GM12865 (cell line): ENCODE measurements at regions not wholly inside any gene's neighbourhood (a gene's known extent, or its start where the extent isn't known, plus 50 kb on each side); places are given as distances from the start of the nearest gene placed in this dataset.

Experiments
- DNase-seq: peaks from one replicate; pipeline ENCODE4 v3.0.0; 2010; ENCODE audit warnings: low read depth
- H3K4me3 ChIP-seq: 2 replicates; pipeline ENCODE4 v1.5.1; 2011; ENCODE audit warnings: mild to moderate bottlenecking, low read depth, low read length, control low read depth
- CTCF ChIP-seq: IDR thresholded peaks from 2 replicates; pipeline ENCODE4 v1.5.1; 2011; ENCODE audit warnings: low read length, control low read depth, low read depth, inconsistent platforms; ENCODE audit not compliant: insufficient read depth; ENCODE audit errors: missing control alignments

GRCh38 chr5:58046371-58046770 is 413.5 kb downstream of the PLK2 start:
- TF ChIP-seq CTCF, result no peak
- no peak overlapping the region for H3K4me3 ChIP-seq
- DNase-seq, result no peak

GRCh38 chr5:58044166-58044565 is 415.7 kb downstream of the PLK2 start:
- no peak overlapping the region for H3K4me3 ChIP-seq
- DNase-seq, result no peak
- TF ChIP-seq CTCF, result no peak

DNA sequence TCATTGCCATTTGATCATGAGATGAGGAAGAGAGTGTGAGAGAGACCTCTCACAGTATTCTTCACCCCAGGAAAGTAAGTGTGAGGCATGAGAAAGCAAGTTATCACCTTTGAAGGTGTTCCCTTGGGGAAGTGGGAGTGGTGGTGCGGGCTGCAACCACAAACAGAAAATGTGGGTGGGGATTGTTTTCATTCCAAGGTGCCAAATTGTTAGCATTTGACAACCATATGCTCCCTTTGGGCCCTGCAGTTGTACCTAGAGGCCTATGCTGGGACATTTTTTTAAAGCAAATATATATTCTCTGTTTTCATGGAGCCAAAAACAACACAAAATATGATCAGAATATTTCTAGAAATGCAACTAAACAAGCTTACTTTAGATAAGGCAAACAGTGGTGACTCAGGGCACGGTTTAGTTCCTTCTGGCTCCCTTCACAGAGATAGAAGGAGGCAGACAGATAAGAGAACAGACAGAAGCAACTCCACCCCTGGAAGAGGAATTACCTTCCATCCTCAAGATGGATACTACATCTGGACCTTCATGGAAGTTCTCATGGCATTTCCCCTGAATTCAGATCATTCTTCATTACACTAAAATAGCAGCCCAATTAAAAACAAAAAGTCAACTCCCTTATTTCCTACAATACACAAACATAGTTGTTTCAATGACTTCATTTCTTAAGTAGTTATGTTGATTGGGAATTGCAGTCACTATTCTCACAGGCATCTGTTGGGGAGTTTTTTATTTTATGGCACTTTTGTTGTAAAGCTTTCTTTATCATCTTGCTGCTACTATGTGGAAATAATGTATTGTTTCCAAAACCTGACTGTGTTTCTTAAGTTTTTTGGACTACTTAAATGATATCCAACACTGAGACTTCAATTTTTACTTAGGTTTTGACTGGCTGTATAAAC is 416.6 kb downstream of the PLK2 start:
- no peak for TF ChIP-seq CTCF
- no peak for DNase-seq
- H3K4me3 ChIP-seq, result no peak overlapping the region

DNA sequence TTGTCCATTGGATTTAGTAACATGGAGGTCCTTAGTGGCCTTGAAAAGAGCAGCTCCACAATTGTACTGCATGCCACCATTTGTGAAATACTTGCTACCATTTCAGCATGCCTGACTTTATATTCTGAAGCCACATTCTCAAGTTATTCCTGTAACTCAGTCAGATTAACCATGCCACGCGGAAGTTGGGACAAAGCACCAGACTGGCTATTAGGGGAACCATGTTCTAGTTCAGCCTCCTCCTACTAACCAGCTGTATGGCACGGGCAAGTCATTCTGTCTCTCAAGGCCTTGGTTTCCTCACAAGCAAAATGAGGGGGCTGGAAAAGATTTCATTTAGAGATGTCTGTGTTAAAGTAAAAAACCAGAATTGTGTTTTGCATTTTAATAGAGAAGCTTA is 418.0 kb downstream of the PLK2 start:
- no peak for DNase-seq
- H3K4me3 ChIP-seq, result no peak overlapping the region
- TF ChIP-seq CTCF, result no peak

DNA sequence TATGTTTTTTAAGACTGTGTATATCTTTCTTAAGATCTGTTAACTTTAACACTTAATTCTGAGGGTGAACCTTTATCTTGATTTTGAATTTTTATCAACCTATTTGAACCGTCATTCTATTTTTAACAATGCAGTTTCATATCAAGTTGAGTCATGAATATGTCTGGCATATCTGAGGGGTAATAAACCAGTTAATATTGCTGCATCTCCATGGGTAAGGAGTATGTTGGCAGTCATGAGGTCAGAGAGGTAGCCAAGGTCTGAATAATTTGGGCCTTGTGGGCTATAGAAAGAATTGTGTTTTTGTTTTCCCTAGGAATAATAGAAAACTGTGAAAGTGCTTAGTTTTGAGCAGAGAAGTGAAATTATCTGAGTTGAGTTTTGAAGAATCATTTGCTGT is 419.0 kb downstream of the PLK2 start:
- no peak for DNase-seq
- no peak for TF ChIP-seq CTCF

DNA sequence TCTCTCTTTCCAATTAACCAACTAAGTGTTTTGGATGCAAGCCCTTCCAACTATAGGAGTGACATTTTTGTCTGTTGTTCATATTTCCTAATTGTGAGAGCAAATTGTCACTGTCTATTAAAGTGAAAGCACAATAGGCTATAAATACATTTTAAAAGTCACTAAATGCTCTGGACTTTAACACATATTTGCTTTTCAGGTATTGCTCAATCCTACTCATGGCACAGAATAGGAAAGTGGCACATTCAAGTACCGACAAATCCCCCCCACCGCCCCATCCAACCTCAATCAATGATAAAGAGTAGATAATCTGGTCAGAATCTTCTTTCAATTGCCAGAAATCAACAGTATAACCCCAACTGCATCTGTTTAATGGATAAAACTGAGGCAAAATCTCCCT is 419.8 kb downstream of the PLK2 start:
- H3K4me3 ChIP-seq, result no peak overlapping the region
- no peak for TF ChIP-seq CTCF
- DNase-seq, result no peak

More for the DNA sequence above, 419.0 kb downstream of the PLK2 start:
- H3K4me3 ChIP-seq, result no peak overlapping the region

- no peak for DNase-seq
- no peak for TF ChIP-seq CTCF
- no peak overlapping the region for H3K4me3 ChIP-seq
These were observed 422.0 kb downstream of the PLK2 start for GRCh38 chr5:58037899-58038298.
